Osteoblast (primary cell): ENCODE measurements at regions not wholly inside any gene's neighbourhood (a gene's known extent, or its start where the extent isn't known, plus 50 kb on each side); places are given as distances from the start of the nearest gene placed in this dataset.
"Not testable (repeated sequence)": the region's sequence is repeated elsewhere in the genome, so short reads cannot be mapped to it uniquely, and the experiment has no call there.

ENCODE experiments used
- DNase-seq: peaks from one replicate; pipeline ENCODE4 v3.0.0; 2011; ENCODE audit warnings: low spot score, mixed read lengths; ENCODE audit not compliant: insufficient read length; ENCODE audit errors: missing footprints
- H2AFZ ChIP-seq: 2 replicates; pipeline ENCODE4 v1.6.0; 2011; ENCODE audit warnings: mild to moderate bottlenecking, low read length
- H3K27ac ChIP-seq: 2 replicates; pipeline ENCODE4 v1.5.1; 2011; ENCODE audit warnings: mild to moderate bottlenecking, low read depth, low read length, moderate library complexity
- H3K27me3 ChIP-seq: 2 replicates; pipeline ENCODE4 v1.6.0; 2012; ENCODE audit warnings: mild to moderate bottlenecking, control low read depth, inconsistent platforms, low read length, moderate library complexity; ENCODE audit not compliant: insufficient read depth
- H3K36me3 ChIP-seq: 2 replicates; pipeline ENCODE4 v1.5.1; 2011; ENCODE audit warnings: mild to moderate bottlenecking, low read length, control low read depth, moderate library complexity; ENCODE audit not compliant: insufficient read depth
- H3K4me1 ChIP-seq: 2 replicates; pipeline ENCODE4 v1.5.1; 2011; ENCODE audit warnings: mild to moderate bottlenecking, low read length, control low read depth, moderate library complexity; ENCODE audit not compliant: insufficient read depth
- H3K4me2 ChIP-seq: 2 replicates; pipeline ENCODE4 v1.6.0; 2011; ENCODE audit warnings: mild to moderate bottlenecking, low read length; ENCODE audit not compliant: insufficient read depth
- H3K4me3 ChIP-seq: fragments of 200-600 bp; sonication (generic); 3 replicates; pipeline ENCODE4 v1.5.1; 2012; ENCODE audit warnings: mild to moderate bottlenecking, low read length, inconsistent platforms; ENCODE audit not compliant: insufficient read depth
- H3K79me2 ChIP-seq: 2 replicates; pipeline ENCODE4 v1.6.0; 2012; ENCODE audit warnings: mild to moderate bottlenecking, low read length, control low read depth, inconsistent platforms; ENCODE audit not compliant: insufficient read depth
- H3K9me3 ChIP-seq: 2 replicates; pipeline ENCODE4 v1.5.1; 2011; ENCODE audit warnings: low read depth, low read length, control low read depth
- H4K20me1 ChIP-seq: 2 replicates; pipeline ENCODE4 v1.6.0; 2012; ENCODE audit warnings: mild to moderate bottlenecking, low read length, control low read depth; ENCODE audit not compliant: insufficient read depth
- TF ChIP-seq, protein P1 (sequence below): IDR thresholded peaks from 2 replicates; pipeline ENCODE4 v1.5.1; 2011; ENCODE audit warnings: mild to moderate bottlenecking, low read depth, low read length, moderate library complexity; ENCODE audit errors: extremely low read depth

DNA sequence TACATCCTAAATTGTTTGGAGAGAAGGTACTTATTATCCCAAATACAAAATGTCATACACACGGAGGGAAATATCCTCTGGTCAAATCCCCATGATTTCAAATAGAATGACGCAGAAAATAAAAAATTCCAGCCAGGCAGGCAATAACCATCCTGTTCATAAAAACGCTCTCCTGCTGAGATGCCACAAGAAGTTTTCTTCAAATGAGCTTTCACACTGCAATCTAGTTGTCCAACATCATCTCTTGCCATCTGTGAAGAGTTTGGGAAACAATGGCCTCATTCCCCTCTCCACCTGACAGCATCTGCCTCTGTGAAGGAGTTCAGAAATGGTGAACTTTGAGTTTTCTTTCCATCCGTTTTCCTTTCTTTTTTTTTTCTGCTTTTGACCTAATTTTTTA is 83.3 kb upstream of the SLC30A5 start:
- H3K27ac ChIP-seq, result no peak overlapping the region
- no peaks in the 10 kb centered on the region for H3K36me3 ChIP-seq
- no peak overlapping the region for H2AFZ ChIP-seq
- no peaks in the 10 kb centered on the region for H4K20me1 ChIP-seq
- H3K27me3 ChIP-seq, result peaks cover 7% of the 10 kb centered on the region
- H3K9me3 ChIP-seq, result no peaks in the 10 kb centered on the region
- no peak for DNase-seq
- H3K4me1 ChIP-seq, result no peaks in the 10 kb centered on the region
- H3K79me2 ChIP-seq, result no peaks in the 10 kb centered on the region
- TF ChIP-seq, protein P1, sequence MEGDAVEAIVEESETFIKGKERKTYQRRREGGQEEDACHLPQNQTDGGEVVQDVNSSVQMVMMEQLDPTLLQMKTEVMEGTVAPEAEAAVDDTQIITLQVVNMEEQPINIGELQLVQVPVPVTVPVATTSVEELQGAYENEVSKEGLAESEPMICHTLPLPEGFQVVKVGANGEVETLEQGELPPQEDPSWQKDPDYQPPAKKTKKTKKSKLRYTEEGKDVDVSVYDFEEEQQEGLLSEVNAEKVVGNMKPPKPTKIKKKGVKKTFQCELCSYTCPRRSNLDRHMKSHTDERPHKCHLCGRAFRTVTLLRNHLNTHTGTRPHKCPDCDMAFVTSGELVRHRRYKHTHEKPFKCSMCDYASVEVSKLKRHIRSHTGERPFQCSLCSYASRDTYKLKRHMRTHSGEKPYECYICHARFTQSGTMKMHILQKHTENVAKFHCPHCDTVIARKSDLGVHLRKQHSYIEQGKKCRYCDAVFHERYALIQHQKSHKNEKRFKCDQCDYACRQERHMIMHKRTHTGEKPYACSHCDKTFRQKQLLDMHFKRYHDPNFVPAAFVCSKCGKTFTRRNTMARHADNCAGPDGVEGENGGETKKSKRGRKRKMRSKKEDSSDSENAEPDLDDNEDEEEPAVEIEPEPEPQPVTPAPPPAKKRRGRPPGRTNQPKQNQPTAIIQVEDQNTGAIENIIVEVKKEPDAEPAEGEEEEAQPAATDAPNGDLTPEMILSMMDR, result no peak
- H3K4me3 ChIP-seq, result no peak overlapping the region
- H3K4me2 ChIP-seq, result no peak overlapping the region

DNA sequence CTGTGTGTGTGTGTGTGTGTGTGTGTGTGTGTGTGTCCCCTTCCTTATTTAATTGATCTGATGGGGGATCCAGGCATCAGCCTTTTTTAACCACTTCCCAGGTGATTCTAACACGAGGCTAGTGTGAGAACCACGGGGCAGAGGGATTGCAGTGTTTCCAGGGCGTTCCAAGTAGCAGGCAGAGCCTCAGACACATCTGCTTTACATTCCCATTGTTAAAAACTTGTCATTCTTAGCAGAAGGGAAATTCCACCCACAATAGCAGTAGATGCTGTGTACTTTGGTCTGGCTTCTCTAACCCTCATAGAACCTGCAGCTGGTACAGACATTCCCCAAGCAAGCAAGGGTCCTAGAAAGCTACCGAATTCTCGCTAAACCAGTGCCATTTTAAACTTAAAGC is 81.9 kb upstream of the SLC30A5 start:
- no peak overlapping the region for H3K4me3 ChIP-seq
- H2AFZ ChIP-seq, result no peak overlapping the region
- H3K79me2 ChIP-seq, result no peaks in the 10 kb centered on the region
- H3K27ac ChIP-seq, result no peak overlapping the region
- no peaks in the 10 kb centered on the region for H3K36me3 ChIP-seq
- peaks cover 7% of the 10 kb centered on the region for H3K27me3 ChIP-seq
- DNase-seq, result no peak
- TF ChIP-seq, protein P1, result no peak
- no peaks in the 10 kb centered on the region for H3K4me1 ChIP-seq
- H4K20me1 ChIP-seq, result no peaks in the 10 kb centered on the region
- no peaks in the 10 kb centered on the region for H3K9me3 ChIP-seq
- H3K4me2 ChIP-seq, result no peak overlapping the region

DNA sequence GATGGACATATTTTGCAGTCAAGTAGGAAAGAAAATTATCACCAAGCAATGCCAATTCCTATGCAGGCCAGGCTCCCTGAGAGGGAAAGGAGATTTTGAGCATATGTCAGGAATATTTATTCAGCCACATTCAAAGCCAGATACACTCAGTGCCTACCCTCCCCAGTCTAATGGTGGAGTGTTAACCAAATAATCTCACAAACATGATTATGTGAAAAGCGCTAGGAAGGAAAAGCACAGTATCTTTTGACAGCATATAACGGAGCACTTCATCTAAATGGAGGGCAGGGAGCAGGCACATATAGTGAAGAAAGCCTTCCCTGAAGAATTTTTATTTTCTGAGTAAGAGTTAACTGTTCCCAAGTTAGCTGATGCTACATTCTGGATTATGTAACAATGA is 80.3 kb upstream of the SLC30A5 start:
- TF ChIP-seq, protein P1, result no peak

DNA sequence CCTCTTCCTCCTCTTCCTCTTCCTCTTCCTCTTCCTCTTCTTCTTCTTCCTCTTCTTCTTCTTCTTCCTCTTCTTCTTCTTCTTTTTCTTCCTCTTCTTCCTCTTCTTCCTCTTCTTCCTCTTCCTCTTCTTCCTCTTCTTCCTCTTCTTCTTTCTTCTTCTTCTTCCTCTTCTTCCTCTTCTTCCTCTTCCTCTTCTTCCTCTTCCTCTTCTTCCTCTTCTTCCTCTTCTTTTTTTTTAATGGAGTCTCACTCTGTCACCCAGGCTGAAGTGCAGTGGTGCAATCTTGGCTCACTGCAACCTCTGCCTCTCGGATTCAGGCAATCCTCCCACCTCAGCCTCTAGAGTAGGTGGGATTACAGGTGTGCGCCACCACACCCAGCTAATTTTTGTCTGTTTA is 79.8 kb upstream of the SLC30A5 start:
- DNase-seq, H3K9me3 ChIP-seq, H3K4me1 ChIP-seq, H3K4me2 ChIP-seq, H2AFZ ChIP-seq, H3K79me2 ChIP-seq, H3K36me3 ChIP-seq, H4K20me1 ChIP-seq, H3K4me3 ChIP-seq, H3K27me3 ChIP-seq, H3K27ac ChIP-seq: not testable (repeated sequence)

More for the DNA sequence above, 80.3 kb upstream of the SLC30A5 start:
- Histone ChIP-seq H3K4me3 (no peak overlapping the region), H3K9me3 (no peaks in the 10 kb centered on the region), H3K4me2 (no peak overlapping the region), H3K36me3 (no peaks in the 10 kb centered on the region), H3K79me2 (no peaks in the 10 kb centered on the region), H2AFZ (no peak overlapping the region), H4K20me1 (no peaks in the 10 kb centered on the region), H3K27ac (no peak overlapping the region), H3K4me1 (no peaks in the 10 kb centered on the region), H3K27me3 (peaks cover 3% of the 10 kb centered on the region)
- no peak for DNase-seq
